ENCODE measurements at regions not wholly inside any gene's neighbourhood (a gene's known extent, or its start where the extent isn't known, plus 50 kb on each side); places are given as distances from the start of the nearest gene placed in this dataset.
A peak's percentile ranks its signal among the peaks of the same experiment; 100 is the strongest.

DNA sequence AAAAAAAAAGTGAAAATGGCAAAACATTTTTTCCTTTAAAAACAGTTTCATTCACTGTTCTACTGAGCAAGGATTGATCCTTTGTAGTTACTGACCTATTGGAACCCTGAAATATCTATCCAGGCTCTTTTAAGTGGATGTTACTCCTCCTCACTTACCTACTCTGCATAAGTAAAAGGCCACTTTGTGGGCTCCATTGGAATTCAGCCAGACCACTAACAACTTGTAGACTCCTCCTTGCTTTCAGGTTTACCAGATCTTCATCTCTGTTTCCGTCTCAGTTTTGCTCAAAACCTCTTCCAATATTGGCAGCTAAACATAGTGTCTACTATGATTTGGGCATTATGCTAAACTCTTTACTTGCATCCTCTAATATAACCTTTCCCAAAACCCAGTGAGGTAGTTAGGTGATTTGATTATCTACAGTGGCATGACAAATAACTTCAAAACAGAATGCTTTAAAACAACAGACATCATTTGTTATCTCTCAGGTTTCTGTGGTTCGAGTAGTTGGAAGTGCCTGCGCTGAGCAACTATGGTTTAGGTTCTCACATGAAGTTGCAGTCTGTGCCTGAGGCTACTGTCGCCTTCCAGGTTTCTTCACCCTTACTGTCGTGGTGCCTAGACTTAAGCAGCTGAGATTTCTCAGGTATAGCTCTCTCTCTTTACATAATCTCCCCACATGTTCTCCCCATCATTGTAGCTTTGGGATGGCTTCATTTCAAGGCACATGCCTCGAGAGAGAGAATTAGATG, 698.2 kb downstream of the REEP3 start:
- TF ChIP-seq, protein P1, sequence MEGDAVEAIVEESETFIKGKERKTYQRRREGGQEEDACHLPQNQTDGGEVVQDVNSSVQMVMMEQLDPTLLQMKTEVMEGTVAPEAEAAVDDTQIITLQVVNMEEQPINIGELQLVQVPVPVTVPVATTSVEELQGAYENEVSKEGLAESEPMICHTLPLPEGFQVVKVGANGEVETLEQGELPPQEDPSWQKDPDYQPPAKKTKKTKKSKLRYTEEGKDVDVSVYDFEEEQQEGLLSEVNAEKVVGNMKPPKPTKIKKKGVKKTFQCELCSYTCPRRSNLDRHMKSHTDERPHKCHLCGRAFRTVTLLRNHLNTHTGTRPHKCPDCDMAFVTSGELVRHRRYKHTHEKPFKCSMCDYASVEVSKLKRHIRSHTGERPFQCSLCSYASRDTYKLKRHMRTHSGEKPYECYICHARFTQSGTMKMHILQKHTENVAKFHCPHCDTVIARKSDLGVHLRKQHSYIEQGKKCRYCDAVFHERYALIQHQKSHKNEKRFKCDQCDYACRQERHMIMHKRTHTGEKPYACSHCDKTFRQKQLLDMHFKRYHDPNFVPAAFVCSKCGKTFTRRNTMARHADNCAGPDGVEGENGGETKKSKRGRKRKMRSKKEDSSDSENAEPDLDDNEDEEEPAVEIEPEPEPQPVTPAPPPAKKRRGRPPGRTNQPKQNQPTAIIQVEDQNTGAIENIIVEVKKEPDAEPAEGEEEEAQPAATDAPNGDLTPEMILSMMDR (IDR thresholded peaks at IDR 0.05; ENCODE audit: extremely low read depth, missing control alignments) = no peak
- DNase-seq (ENCODE audit: low spot score) = no peak

DNA sequence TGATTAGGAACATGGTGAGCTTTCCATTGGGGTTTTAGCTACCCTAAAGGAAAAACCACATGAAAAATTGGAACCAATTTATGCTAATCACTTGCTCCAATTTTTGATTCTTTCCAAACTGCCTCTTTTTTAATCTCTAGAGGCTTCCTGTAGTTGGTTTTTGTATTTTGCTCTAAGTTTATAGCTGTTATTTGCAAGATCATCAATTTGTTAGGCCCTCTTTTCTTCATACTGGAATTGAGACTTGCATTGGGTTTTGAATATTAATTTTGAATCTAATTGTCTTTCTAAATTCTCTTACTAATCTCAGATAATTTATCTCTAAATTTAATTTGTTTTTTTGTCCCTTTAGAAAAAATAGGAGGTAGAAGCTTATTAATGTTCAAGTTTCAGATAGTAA, 713.3 kb downstream of the REEP3 start:
- no peak for DNase-seq (ENCODE audit: low spot score)
- TF ChIP-seq, protein P1 (IDR thresholded peaks at IDR 0.05; ENCODE audit: extremely low read depth, missing control alignments) = no peak

DNA sequence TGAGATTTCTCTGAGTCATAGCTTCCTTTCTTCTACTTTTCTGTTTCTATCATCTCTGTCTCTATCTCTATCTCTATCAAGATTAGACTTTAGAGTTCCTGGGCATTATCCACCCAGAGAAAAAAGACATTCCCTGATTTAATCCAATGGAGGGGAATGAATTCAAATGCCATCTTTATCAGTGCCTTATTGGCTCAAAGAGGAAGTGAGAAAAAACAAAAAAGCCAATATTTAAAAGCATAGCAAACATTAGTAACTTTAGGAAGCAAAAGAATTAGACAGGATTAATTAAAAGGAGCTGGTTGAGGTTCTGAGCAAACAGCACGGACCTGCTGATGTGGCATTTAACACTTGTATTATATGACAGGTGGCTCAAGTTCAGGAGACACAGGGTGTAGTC, 736.5 kb downstream of the REEP3 start:
- TF ChIP-seq, protein P1 (IDR thresholded peaks at IDR 0.05; ENCODE audit: extremely low read depth, missing control alignments) = no peak
- DNase-seq (ENCODE audit: low spot score) = no peak

DNA sequence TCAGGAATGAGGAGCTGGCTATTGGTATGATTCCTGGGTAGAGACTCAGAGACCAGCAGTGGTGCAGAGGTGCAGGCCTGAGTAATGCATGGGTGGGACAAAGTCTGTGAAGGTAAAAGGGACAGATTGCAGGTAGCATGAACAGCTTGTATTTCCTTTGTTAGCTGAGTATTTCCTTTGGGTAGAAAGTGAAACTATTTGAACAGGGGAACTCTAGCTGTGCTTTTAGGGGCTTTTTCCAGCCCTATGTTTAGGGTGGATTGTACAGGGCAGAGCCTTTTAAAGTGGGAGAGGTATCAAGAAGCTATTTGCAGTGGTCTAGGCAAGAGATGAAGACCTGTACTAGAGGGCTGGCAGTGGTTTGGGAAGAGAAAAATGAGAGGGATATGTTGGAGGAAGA, 739.9 kb downstream of the REEP3 start:
- TF ChIP-seq, protein P1 (IDR thresholded peaks at IDR 0.05; ENCODE audit: extremely low read depth, missing control alignments) = no peak
- peak; percentile 15 for DNase-seq (ENCODE audit: low spot score)

DNA sequence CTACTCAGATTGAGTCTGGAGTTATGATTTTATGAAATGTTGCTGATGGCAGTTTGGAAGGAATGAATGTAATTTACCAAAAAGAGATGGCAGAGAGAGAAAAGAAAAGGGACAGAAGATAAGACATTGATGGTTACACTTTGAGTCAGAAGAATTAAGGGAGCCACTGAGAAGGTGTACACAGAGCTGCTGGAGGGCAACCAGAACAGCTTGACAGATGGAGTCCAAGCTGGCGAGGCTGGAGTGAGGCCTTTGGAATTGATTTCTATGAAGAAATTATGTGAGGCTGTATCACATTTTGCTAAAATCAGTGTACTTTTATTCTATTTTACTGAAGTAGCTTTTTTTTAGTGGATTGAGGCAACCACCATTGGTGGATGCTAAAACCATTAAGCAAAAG, 740.5 kb downstream of the REEP3 start:
- DNase-seq (ENCODE audit: low spot score) = no peak
- TF ChIP-seq, protein P1 (IDR thresholded peaks at IDR 0.05; ENCODE audit: extremely low read depth, missing control alignments) = no peak

DNA sequence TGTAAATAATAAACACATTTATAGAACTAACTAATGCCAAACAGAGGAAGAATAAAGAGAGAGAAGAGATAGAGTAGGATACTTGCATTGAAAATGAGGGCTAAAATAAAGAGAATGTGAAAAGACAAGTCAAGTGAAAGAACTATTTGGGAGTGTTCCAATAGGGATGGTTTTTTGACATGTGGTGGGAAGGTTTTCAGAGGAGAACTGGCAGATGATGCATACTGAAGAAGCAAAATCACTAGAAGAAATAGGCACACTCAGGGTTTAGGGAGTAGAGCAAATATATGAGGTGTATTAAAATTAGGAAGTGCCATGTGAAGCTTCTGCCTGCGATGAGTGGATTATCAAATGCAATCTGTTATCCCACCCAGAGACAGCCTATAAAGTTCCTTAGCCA, 744.8 kb downstream of the REEP3 start:
- TF ChIP-seq, protein P1 (IDR thresholded peaks at IDR 0.05; ENCODE audit: extremely low read depth, missing control alignments) = no peak
- no peak for DNase-seq (ENCODE audit: low spot score)

DNA sequence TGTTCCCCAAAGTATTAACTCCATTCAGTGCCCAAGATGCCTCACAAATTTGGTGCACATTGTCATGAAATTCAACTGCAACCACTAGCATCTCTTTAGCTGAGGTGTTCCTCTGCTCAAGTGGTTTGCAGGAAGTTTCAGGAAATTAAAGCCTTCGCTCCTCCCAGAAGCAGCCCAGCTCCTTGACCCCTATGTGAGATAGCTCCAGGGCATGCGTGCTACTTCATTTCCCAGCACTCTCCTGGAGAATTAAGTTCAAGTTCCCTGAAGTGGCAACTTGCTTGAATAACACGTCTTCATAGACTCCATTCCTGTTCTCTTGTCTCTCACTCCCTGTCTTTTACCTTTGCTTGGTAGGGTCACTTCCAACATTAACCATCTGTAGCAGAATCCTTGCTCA, 750.3 kb downstream of the REEP3 start:
- TF ChIP-seq, protein P1 (IDR thresholded peaks at IDR 0.05; ENCODE audit: extremely low read depth, missing control alignments) = no peak
- DNase-seq (ENCODE audit: low spot score) = no peak

All from GM20000 (cell line).